Left lung (tissue), 4 donors: ENCODE measurements at regions not wholly inside any gene's neighbourhood (a gene's known extent, or its start where the extent isn't known, plus 50 kb on each side); places are given as distances from the start of the nearest gene placed in this dataset.
"Not testable (repeated sequence)": the region's sequence is repeated elsewhere in the genome, so short reads cannot be mapped to it uniquely, and the experiment has no call there.

Source experiments
- ATAC-seq: fragments of 200-7000 bp; cut with Tn5 transposase; one replicate; pipeline ENCODE4 v1.9.1; 2020; ENCODE audit warnings: moderate library complexity
- DNase-seq, 4 donors: peaks; one replicate each; pipeline ENCODE4 v3.0.0-alpha.2; 2013 to 2020
- H3K27ac ChIP-seq, 2 donors: fragments of 200-600 bp; sonication (generic) in 1 of 2; one replicate each; pipeline versions ENCODE4 v1.5.0 to v1.8.0; 2020 to 2021
- H3K27me3 ChIP-seq, 2 donors: fragments of 200-600 bp; sonication (generic) in 1 of 2; one replicate each; pipeline versions ENCODE4 v1.5.0 to v1.8.0; 2020 to 2021
- H3K36me3 ChIP-seq, 2 donors: fragments of 200-600 bp; sonication (generic) in 1 of 2; one replicate each; pipeline versions ENCODE4 v1.5.0 to v1.8.0; 2020 to 2021
- H3K4me1 ChIP-seq, 2 donors: fragments of 200-600 bp; one replicate each; pipeline ENCODE4 v1.8.0; 2021
- H3K4me3 ChIP-seq, 2 donors: fragments of 200-600 bp; sonication (generic) in 1 of 2; one replicate each; pipeline versions ENCODE4 v1.5.0 to v1.8.0; 2020 to 2021; ENCODE audit warnings: mild to moderate bottlenecking in 1 of 2
- H3K9me3 ChIP-seq, 2 donors: fragments of 200-600 bp; sonication (generic) in 1 of 2; one replicate each; pipeline versions ENCODE4 v1.5.0 to v1.8.0; 2020 to 2021
- intact Hi-C, 2 donors: fragments of 100-400 bp; cut with DNase I; formaldehyde crosslinking; loops; one replicate each; pipeline versions ENCODE4 v1.11.2 to v1.14.2; 2022
- TF ChIP-seq, protein P1 (sequence below), 2 donors: fragments of 200-600 bp; sonication (generic) in 1 of 2; IDR thresholded peaks; one replicate each; pipeline versions ENCODE4 v1.5.0 to v1.8.0; 2021; ENCODE audit warnings: antibody characterized with exemption in 2 of 2
- donor health status: DM: no; HTN: yes; CAD: no.
- donor health status: DM: no; HTN: no; CAD: no.

DNA sequence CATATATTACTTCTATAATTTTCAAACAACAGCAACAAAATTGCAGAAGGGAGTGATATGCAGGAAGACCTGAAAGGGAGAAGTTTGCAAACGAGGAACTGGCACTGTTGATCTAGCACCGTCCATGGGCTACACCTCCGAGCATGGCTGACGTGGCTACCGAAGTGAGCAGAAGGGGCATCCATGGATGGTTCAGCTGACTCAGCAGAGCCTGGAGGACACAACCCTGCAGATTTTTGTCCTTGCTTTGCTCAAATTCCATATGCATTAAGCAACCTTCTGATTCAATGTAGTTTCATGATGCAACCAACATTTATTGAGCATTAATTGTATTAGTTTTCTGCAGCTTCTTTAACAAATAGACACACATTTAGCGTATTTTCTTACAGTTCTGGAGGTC is 191.2 kb downstream of the C1orf94 start:
- DNase-seq: no peak
- no peaks in the 10 kb centered on the region for H3K36me3 ChIP-seq
- H3K4me3 ChIP-seq: no peak overlapping the region
- intact Hi-C loops: no loop called here
- H3K9me3 ChIP-seq: peaks cover 0 to 2% of the 10 kb centered on the region in 2 donors
- no peak for ATAC-seq
- H3K4me1 ChIP-seq: no peaks in the 10 kb centered on the region
- TF ChIP-seq, protein P1, sequence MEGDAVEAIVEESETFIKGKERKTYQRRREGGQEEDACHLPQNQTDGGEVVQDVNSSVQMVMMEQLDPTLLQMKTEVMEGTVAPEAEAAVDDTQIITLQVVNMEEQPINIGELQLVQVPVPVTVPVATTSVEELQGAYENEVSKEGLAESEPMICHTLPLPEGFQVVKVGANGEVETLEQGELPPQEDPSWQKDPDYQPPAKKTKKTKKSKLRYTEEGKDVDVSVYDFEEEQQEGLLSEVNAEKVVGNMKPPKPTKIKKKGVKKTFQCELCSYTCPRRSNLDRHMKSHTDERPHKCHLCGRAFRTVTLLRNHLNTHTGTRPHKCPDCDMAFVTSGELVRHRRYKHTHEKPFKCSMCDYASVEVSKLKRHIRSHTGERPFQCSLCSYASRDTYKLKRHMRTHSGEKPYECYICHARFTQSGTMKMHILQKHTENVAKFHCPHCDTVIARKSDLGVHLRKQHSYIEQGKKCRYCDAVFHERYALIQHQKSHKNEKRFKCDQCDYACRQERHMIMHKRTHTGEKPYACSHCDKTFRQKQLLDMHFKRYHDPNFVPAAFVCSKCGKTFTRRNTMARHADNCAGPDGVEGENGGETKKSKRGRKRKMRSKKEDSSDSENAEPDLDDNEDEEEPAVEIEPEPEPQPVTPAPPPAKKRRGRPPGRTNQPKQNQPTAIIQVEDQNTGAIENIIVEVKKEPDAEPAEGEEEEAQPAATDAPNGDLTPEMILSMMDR (IDR thresholded peaks at IDR 0.05): no peak
- peaks cover 0 to 6% of the 10 kb centered on the region in 2 donors for H3K27me3 ChIP-seq
- H3K27ac ChIP-seq: no peak overlapping the region

DNA sequence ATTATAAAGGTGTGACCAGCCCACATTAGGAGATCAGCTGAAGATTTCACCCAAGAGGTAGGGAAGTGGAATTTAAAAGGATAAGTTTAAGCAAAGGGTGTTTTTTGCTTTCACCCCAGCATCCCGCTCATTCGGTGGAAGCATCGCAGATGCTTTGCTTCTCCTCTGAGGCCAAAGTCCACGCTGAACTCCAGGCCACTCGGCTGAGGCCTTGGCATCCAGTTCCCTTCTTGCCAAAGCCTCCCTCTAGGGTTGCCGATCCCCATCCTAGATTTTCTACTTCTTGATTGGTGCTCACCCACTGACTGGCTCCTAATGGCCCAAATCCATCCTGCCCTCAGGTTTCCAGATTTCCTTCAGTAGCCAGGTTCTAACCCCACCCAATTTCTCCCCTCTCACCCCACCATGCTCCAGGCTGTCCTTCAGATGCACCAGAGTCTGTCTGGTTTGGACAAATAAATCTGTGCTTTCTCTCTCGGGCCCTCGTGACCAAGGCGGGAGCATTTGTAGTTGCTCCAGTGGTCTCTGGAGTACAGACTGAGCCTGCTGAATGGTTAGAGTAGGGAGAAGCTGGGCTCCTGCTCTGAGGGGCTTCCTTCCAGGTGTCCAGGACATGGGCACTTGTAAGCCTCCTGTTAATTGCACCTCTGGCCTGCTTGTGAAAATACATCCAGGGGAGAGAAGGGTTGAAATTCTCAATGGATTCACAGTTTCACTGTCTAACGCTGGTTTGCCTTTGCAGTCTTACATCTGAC is 193.2 kb downstream of the C1orf94 start:
- TF ChIP-seq, protein P1 (IDR thresholded peaks at IDR 0.05): no peak
- Histone ChIP-seq H3K36me3 (no peaks in the 10 kb centered on the region), H3K4me3 (no peak overlapping the region), H3K4me1 (no peaks in the 10 kb centered on the region), H3K27ac (no peak overlapping the region), H3K9me3 (peaks cover 0 to 2% of the 10 kb centered on the region in 2 donors), H3K27me3 (peaks cover 0 to 6% of the 10 kb centered on the region in 2 donors)
- intact Hi-C loops: no loop called here
- DNase-seq: no peak
- ATAC-seq: no peak

DNA sequence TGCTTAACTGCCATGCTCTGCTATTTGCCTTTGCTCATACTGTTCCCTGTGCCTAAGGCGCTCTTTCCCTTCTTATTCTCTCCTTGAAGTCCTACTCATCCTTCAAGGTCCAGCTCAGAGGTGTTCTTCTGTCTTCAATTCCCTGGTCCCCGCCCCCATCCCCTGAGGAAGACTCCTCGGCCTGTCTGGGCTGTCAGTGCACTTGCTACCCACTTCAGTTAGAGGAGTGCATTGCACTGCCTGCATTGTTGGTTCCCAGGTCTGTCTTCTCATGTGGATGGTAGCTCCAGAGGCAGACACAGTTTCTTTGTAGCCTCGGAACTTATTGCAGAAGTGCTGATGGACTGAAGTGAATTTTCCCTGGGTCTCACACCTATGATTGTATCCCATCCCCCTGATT is 194.0 kb downstream of the C1orf94 start:
- intact Hi-C loops: no loop called here
- Histone ChIP-seq H3K27me3 (peaks cover 0 to 11% of the 10 kb centered on the region in 2 donors), H3K27ac (no peak overlapping the region), H3K4me3 (no peak overlapping the region), H3K9me3 (no peaks in the 10 kb centered on the region), H3K36me3 (no peaks in the 10 kb centered on the region), H3K4me1 (no peaks in the 10 kb centered on the region)
- DNase-seq (no peak), ATAC-seq (no peak)
- TF ChIP-seq, protein P1 (IDR thresholded peaks at IDR 0.05): no peak

DNA sequence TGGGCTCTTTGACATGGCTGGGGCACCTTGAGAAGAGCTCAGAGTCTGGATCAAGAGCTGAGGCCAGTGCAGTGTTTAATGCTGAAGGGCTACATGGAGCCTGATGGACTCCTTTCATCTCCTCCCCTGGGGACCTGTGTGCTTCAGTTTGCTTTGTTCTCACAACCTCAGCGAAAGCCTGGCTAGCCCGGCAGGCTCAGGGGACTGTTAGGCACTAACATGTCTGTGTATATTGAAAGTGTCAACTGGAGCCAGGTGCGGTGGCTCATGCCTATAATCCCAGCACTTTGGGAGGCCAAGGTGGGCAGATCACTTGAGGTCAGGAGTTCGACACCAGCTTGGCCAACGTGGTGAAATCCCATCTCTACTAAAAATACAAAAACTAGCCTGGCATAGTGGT is 194.5 kb downstream of the C1orf94 start:
- H3K27ac ChIP-seq, intact Hi-C loops, ATAC-seq, H3K36me3 ChIP-seq, DNase-seq, H3K9me3 ChIP-seq, H3K4me1 ChIP-seq, H3K4me3 ChIP-seq: not testable (repeated sequence)
- peaks cover 0 to 11% of the 10 kb centered on the region in 2 donors for H3K27me3 ChIP-seq

DNA sequence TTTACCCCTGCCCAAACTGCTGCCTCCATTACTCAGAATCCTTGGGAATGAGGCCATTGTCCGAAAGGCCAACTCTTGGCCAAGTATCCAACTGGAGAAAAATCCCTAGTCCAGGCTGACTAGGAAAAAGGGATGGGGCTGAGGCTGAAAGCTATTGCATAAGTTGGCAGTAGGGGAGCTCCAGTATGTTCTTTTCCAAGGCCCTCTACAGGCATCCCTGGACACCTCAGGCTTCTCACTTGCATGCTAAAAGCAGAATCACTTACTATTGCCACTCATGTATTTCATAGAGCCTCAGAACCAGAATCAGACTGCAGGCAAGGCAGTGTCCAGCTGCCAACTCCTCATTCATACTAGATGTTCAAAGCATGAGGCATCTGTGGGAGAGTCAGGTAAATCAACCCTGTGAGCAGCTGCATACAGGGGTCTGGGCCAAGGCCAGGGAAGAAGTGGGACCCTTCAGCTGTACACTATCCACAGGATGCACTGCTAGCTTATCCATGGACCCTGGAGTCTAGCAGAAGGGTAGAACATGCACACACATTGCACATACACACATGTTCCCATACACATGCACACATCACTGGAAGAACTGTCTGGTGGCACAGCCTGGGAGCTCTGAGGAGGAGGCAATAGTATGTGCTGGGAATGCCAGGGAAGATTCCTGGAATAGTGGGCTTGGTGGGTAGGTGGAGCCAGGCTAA is 195.3 kb downstream of the C1orf94 start:
- intact Hi-C loops: no loop called here
- TF ChIP-seq, protein P1 (IDR thresholded peaks at IDR 0.05): no peak

More for the DNA sequence above, 195.3 kb downstream of the C1orf94 start:
- Histone ChIP-seq H3K36me3 (no peaks in the 10 kb centered on the region), H3K4me1 (no peaks in the 10 kb centered on the region), H3K4me3 (no peak overlapping the region), H3K27me3 (peaks cover 0 to 11% of the 10 kb centered on the region in 2 donors), H3K9me3 (no peaks in the 10 kb centered on the region), H3K27ac (no peak overlapping the region)
- no peak for DNase-seq
- ATAC-seq: no peak
